ENCODE measurements at regions not wholly inside any gene's neighbourhood (a gene's known extent, or its start where the extent isn't known, plus 50 kb on each side); places are given as distances from the start of the nearest gene placed in this dataset.
A peak's percentile ranks its signal among the peaks of the same experiment; 100 is the strongest.

GRCh38 chr3:182258538-182259177 is 534.6 kb upstream of the ATP11B start:
- TF ChIP-seq CTCF (IDR thresholded peaks at IDR 0.05; ENCODE audit: insufficient read depth, low read depth, low read length) (peak; percentile 67), EZH2 (IDR thresholded peaks at IDR 0.05; ENCODE audit: insufficient read depth, low read length) (no peak)

Measured in astrocyte (in vitro differentiated cells and primary cell).